GM12878 (cell line): ENCODE measurements at regions not wholly inside any gene's neighbourhood (a gene's known extent, or its start where the extent isn't known, plus 50 kb on each side); places are given as distances from the start of the nearest gene placed in this dataset.
A peak's percentile ranks its signal among the peaks of the same experiment; 100 is the strongest.

Source experiments
- ATAC-seq: fragments of 200-7000 bp; cut with Tn5 transposase; 3 replicates; pipeline ENCODE4 v1.9.1; 2020; ENCODE audit warnings: mild to moderate bottlenecking, moderate library complexity
- BruUV-seq: library from RNA; stranded (reverse); fragments of 400-500 nt; replicated peaks from 2 replicates; lab custom pipeline; 2021; lab: Mats Ljungman, UMichigan
- CTCF ChIA-PET: fragments of 300-600 bp; sonication (Branson Sonifier 250); formaldehyde crosslinking; extraction: SDS; loops from one replicate; lab custom pipeline; 2021; ENCODE audit warnings: inconsistent platforms; lab: Yijun Ruan, JAX
- POLR2A ChIA-PET: fragments of 350-600 bp; formaldehyde crosslinking; extraction: SDS; loops from one replicate; lab custom pipeline; 2021; ENCODE audit warnings: inconsistent platforms; lab: Charles Lee
- RAD21 ChIA-PET: fragments of 300-600 bp; sonication (Branson Sonifier 250); formaldehyde crosslinking; loops from one replicate; lab custom pipeline; 2023; ENCODE audit warnings: antibody characterized with exemption; ENCODE audit not compliant: unreplicated experiment; lab: Charles Lee
- SMC1A ChIA-PET: fragments of 300-600 bp; sonication (Branson Sonifier 250); formaldehyde crosslinking; loops from one replicate; lab custom pipeline; 2023; ENCODE audit not compliant: unreplicated experiment, uncharacterized antibody; lab: Charles Lee
- DNase-seq: peaks from one replicate; pipeline ENCODE4 v3.0.0-alpha.2; 2011; ENCODE audit warnings: low read depth, low spot score
- FAIRE-seq: peaks from 3 replicates; lab custom pipeline; 2011; peaks lifted over from hg19 to GRCh38; lab: Jason Lieb, UNC
- H2AFZ ChIP-seq: 2 replicates; pipeline ENCODE4 v1.6.0; 2011; ENCODE audit warnings: low read depth, low read length, control low read depth; ENCODE audit not compliant: control insufficient read depth
- H3K27ac ChIP-seq: 2 replicates; pipeline ENCODE4 v1.5.1; 2011; ENCODE audit warnings: control low read depth; ENCODE audit not compliant: control insufficient read depth, insufficient read depth
- H3K27me3 ChIP-seq, 2 experiments: replicated peaks in 1 of 2; 2 replicates each; pipeline versions ENCODE4 v1.6.0 to v1.6.1; 2011; ENCODE audit warnings: low read length in 1 of 2; ENCODE audit not compliant: control insufficient read depth in 2 of 2, insufficient read depth in 2 of 2
- H3K36me3 ChIP-seq, 2 experiments: 2 replicates each; pipeline ENCODE4 v1.5.1; 2011; ENCODE audit warnings: low read length in 1 of 2; ENCODE audit not compliant: control insufficient read depth in 2 of 2, insufficient read depth in 2 of 2
- H3K4me1 ChIP-seq: 2 replicates; pipeline ENCODE4 v1.6.1; 2011; ENCODE audit warnings: mild to moderate bottlenecking, low read length, moderate library complexity, mixed read lengths; ENCODE audit not compliant: control insufficient read depth, insufficient read depth
- H3K4me2 ChIP-seq: 2 replicates; pipeline ENCODE4 v1.6.0; 2011; ENCODE audit warnings: control low read depth; ENCODE audit not compliant: control insufficient read depth, insufficient read depth
- H3K4me3 ChIP-seq: fragments of 200-600 bp; sonication (generic); 2 replicates; pipeline ENCODE4 v1.5.1; 2016
- H3K79me2 ChIP-seq: 2 replicates; pipeline ENCODE4 v1.6.0; 2011; ENCODE audit warnings: low read length; ENCODE audit not compliant: control insufficient read depth, insufficient read depth
- H3K9ac ChIP-seq: 2 replicates; pipeline ENCODE4 v1.8.0; 2011; ENCODE audit warnings: low read length, control low read depth, mixed read lengths; ENCODE audit not compliant: control insufficient read depth, insufficient read depth
- H3K9me3 ChIP-seq: replicated peaks from 3 replicates; pipeline ENCODE4 v1.5.1; 2011; ENCODE audit warnings: mild to moderate bottlenecking, low read length; ENCODE audit not compliant: control insufficient read depth, insufficient read depth
- H4K20me1 ChIP-seq: 2 replicates; pipeline ENCODE4 v1.6.0; 2011; ENCODE audit not compliant: control insufficient read depth, insufficient read depth
- CTCF ChIP-seq, 3 experiments: IDR thresholded peaks in 2 of 3; conservative IDR thresholded peaks in 1 of 3; 2 replicates each; pipeline ENCODE4 v1.5.1; 2011; ENCODE audit warnings: low read depth in 3 of 3, low read length in 3 of 3, mild to moderate bottlenecking in 3 of 3, control low read depth in 2 of 3, moderate library complexity in 2 of 3, inconsistent platforms in 1 of 3, mixed read lengths in 1 of 3; ENCODE audit not compliant: control insufficient read depth in 2 of 3, insufficient read depth in 1 of 3; ENCODE audit errors: extremely low read depth in 1 of 3
- RCOR1 ChIP-seq: conservative IDR thresholded peaks from 2 replicates; pipeline ENCODE4 v1.6.1; 2012; ENCODE audit warnings: low read depth, low read length, improper control_type of control experiment
- ZNF274 ChIP-seq: IDR thresholded peaks from one replicate; pipeline ENCODE4 v1.8.0; 2011; ENCODE audit not compliant: insufficient read length, insufficient read depth
- ZNF622 ChIP-seq: fragments of 450-650 bp; IDR thresholded peaks from 2 replicates; pipeline ENCODE4 v1.6.1; 2017; ENCODE audit warnings: mild to moderate bottlenecking, inconsistent platforms
- WGBS: methylation state at CpG from one replicate; pipeline ENCODE4 v1.1.6; 2016; ENCODE audit warnings: low lambda C conversion rate; ENCODE audit not compliant: insufficient replicate concordance, insufficient coverage; ENCODE audit errors: missing lambda C conversion rate; 5-methylcytosine and 5-hydroxymethylcytosine counted together
- in situ Hi-C: fragments of 300-500 bp; cut with MboI; formaldehyde crosslinking; loops from 9 replicates; pipeline ENCODE4 v1.14.3; 2018; ENCODE audit warnings: mixed read lengths
- intact Hi-C: fragments of 100-400 bp; cut with micrococcal nuclease; formaldehyde crosslinking; loops from one replicate; pipeline ENCODE4 v1.14.2; 2022; ENCODE audit not compliant: unreplicated experiment

DNA sequence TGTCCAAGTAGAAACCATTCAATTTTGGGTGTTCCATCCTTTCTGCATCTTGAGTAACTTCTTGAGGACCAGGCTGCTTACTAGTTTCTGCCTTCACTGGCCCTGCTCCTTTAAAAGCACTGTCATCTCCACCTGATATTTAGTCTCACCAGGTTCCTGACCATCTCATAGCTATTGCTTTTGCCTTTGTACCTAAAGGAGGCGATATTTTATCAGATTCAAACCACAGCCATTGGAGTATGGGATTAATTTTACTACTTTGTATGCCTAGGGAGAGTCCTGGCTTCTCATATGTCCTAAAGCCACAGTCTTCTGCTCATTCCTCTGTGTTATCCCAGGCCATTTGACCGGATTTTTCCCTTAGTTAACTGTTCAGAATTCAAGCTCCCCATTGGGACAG, 51.8 kb upstream of the RFX7 start:
- ChIA-PET SMC1A (interaction anchor here (0.9 kb wide), 1 partner anchor 57 kb away, joined by 3 read pairs; no protein-coding TSS in a partner anchor), POLR2A (no interaction called here)
- in situ Hi-C loops: no loop called here
- 74% methylated on average over 2 of the region's 2 CpGs for WGBS
- no peak for TF ChIP-seq ZNF622
- TF ChIP-seq CTCF (IDR thresholded peaks at IDR 0.05 in 2 of 3, conservative IDR thresholded peaks at IDR 0.05 in 1 of 3; ENCODE audit: control insufficient read depth in 2 of 3, extremely low read depth in 1 of 3, insufficient read depth in 1 of 3, low read depth in 3 of 3, low read length in 3 of 3): 0 out of 6 replicates have a peak, but pooled peaks of 1 of the 3 experiments have one; percentile 1
- TF ChIP-seq ZNF274: no peak
- no peak for TF ChIP-seq RCOR1
- TF ChIP-seq, all 136 proteins: peak for 1
- Histone ChIP-seq H2AFZ (no peak overlapping the region), H3K27ac (no peak overlapping the region), H3K27me3 (no peaks in the 10 kb centered on the region), H3K9me3 (no peaks in the 10 kb centered on the region), H3K4me2 (no peak overlapping the region), H4K20me1 (no peaks in the 10 kb centered on the region), H3K4me3 (no peak overlapping the region), H3K4me1 (no peaks in the 10 kb centered on the region), H3K9ac (no peak overlapping the region), H3K79me2 (no peaks in the 10 kb centered on the region), H3K36me3 (no peaks in the 10 kb centered on the region)
- ChIA-PET CTCF (interaction anchor here (0.6 to 2.0 kb wide), 3 partner anchors 132 to 481 kb away, joined by 3 to 7 read pairs (median 3); no protein-coding TSS in a partner anchor), RAD21 (interaction anchor here (0.5 to 1.3 kb wide), 2 partner anchors 69 to 134 kb away, joined by 3 read pairs; no protein-coding TSS in a partner anchor)
- DNase-seq (no peak), ATAC-seq (no peak), FAIRE-seq (no peak)
- BruUV-seq: no TSS peak
- intact Hi-C loops: no loop called here
